HCT116 (cell line): ENCODE measurements at regions not wholly inside any gene's neighbourhood (a gene's known extent, or its start where the extent isn't known, plus 50 kb on each side); places are given as distances from the start of the nearest gene placed in this dataset.

Experiments
- ATAC-seq: fragments of 200-7000 bp; cut with Tn5 transposase; 2 replicates; pipeline ENCODE4 v1.9.1; 2020; ENCODE audit warnings: mild to moderate bottlenecking, moderate library complexity
- BruUV-seq: library from RNA; stranded (reverse); fragments of 400-500 nt; replicated peaks from 2 replicates; lab custom pipeline; 2021; lab: Mats Ljungman, UMichigan
- CTCF ChIA-PET: fragments of 300-600 bp; sonication (Branson Sonifier 250); formaldehyde crosslinking; loops from one replicate; lab custom pipeline; 2021; ENCODE audit warnings: antibody characterized with exemption; lab: Charles Lee
- POLR2A ChIA-PET: fragments of 300-600, 350-600 bp; sonication (Branson Sonifier 250); formaldehyde crosslinking; loops from one replicate; lab custom pipeline; 2021; ENCODE audit warnings: antibody characterized with exemption; lab: Charles Lee
- RAD21 ChIA-PET, 2 experiments: fragments of 300-600 bp; sonication (Branson Sonifier 250); formaldehyde crosslinking; loops; one replicate each; lab custom pipeline; 2023; ENCODE audit warnings: low total read pairs in 2 of 2; ENCODE audit not compliant: uncharacterized antibody in 2 of 2, unreplicated experiment in 2 of 2, low non-redundant PET in 1 of 2; lab: Charles Lee
- DNase-seq: peaks from one replicate; pipeline ENCODE4 v3.0.0-alpha.2; 2010; ENCODE audit warnings: low read depth, low spot score
- H2AFZ ChIP-seq: fragments of 200-600 bp; shearing (Covaris generic), sonication (generic); 2 replicates; pipeline ENCODE4 v1.6.1; 2017; ENCODE audit warnings: low read depth, mixed run types, mixed read lengths, antibody characterized with exemption, low read length; ENCODE audit not compliant: poor library complexity, severe bottlenecking
- H3K27ac ChIP-seq: 2 replicates; pipeline ENCODE4 v1.5.1; 2012; ENCODE audit warnings: low read depth, low read length
- H3K27me3 ChIP-seq: fragments of 200-600 bp; sonication (generic); 2 replicates; pipeline ENCODE4 v1.6.1; 2016; ENCODE audit warnings: mixed run types, low read length, mixed read lengths; ENCODE audit not compliant: insufficient read depth
- H3K36me3 ChIP-seq, 2 experiments: fragments of 200-500 bp in 1 of 2; fragments of 200-600 bp in 1 of 2; sonication (Bioruptor generic) in 1 of 2; sonication (generic) in 1 of 2; 2 replicates each; pipeline versions ENCODE4 v1.5.1 to v1.6.1; 2014 to 2016; ENCODE audit warnings: low read length in 2 of 2, inconsistent platforms in 1 of 2, mixed read lengths in 1 of 2, mixed run types in 1 of 2; ENCODE audit not compliant: insufficient read depth in 2 of 2, control insufficient read depth in 1 of 2
- H3K4me1 ChIP-seq, 2 experiments: fragments of 200-600 bp in 1 of 2; sonication (generic) in 1 of 2; 2 replicates each; pipeline versions ENCODE4 v1.5.1 to v1.6.1; 2012 to 2017; ENCODE audit warnings: low read length in 2 of 2, inconsistent platforms in 1 of 2, mild to moderate bottlenecking in 1 of 2, mixed read lengths in 1 of 2, mixed run types in 1 of 2, moderate library complexity in 1 of 2; ENCODE audit not compliant: insufficient read depth in 2 of 2, control insufficient read depth in 1 of 2
- H3K4me2 ChIP-seq: fragments of 200-600 bp; sonication (generic); 2 replicates; pipeline ENCODE4 v1.6.1; 2017; ENCODE audit warnings: mixed run types, low read length, mixed read lengths
- H3K4me3 ChIP-seq, 2 experiments: fragments of 200-600 bp in 1 of 2; sonication (generic) in 1 of 2; replicated peaks in 1 of 2; 2 replicates each; pipeline ENCODE4 v1.5.1; 2011 to 2016; ENCODE audit warnings: low read length in 2 of 2, control low read depth in 1 of 2, low read depth in 1 of 2, mild to moderate bottlenecking in 1 of 2, mixed read lengths in 1 of 2, mixed run types in 1 of 2
- H3K79me2 ChIP-seq: fragments of 200-600 bp; sonication (generic); 2 replicates; pipeline ENCODE4 v1.6.1; 2017; ENCODE audit warnings: mild to moderate bottlenecking, mixed run types, low read length, moderate library complexity, mixed read lengths; ENCODE audit not compliant: insufficient read depth
- H3K9ac ChIP-seq: fragments of 200-600 bp; sonication (generic); 2 replicates; pipeline ENCODE4 v1.6.1; 2016; ENCODE audit warnings: low read length, mixed read lengths
- H3K9me2 ChIP-seq: fragments of 200-600 bp; sonication (generic), shearing (Covaris generic); 2 replicates; pipeline ENCODE4 v1.6.1; 2017; ENCODE audit warnings: mixed run types, mild to moderate bottlenecking, moderate library complexity; ENCODE audit not compliant: insufficient read depth
- H3K9me3 ChIP-seq, 2 experiments: fragments of 200-500 bp in 1 of 2; fragments of 200-600 bp in 1 of 2; sonication (Bioruptor generic) in 1 of 2; sonication (generic) in 1 of 2; 2 replicates each; pipeline ENCODE4 v1.6.1; 2014 to 2017; ENCODE audit warnings: low read length in 2 of 2, mixed read lengths in 2 of 2, inconsistent platforms in 1 of 2, low read depth in 1 of 2, mild to moderate bottlenecking in 1 of 2, mixed run types in 1 of 2, moderate library complexity in 1 of 2; ENCODE audit not compliant: control insufficient read depth in 1 of 2, insufficient read depth in 1 of 2
- H4K20me1 ChIP-seq: fragments of 200-600 bp; sonication (generic), shearing (Covaris generic); 2 replicates; pipeline ENCODE4 v1.6.1; 2017; ENCODE audit warnings: mixed run types, mild to moderate bottlenecking, moderate library complexity; ENCODE audit not compliant: insufficient read depth
- CEBPB ChIP-seq: IDR thresholded peaks from 2 replicates; pipeline ENCODE4 v1.6.1; 2012; ENCODE audit warnings: low read depth
- CTCF ChIP-seq, 3 experiments: fragments of 200-600 bp in 1 of 3; sonication (generic) in 1 of 3; IDR thresholded peaks in 2 of 3; conservative IDR thresholded peaks in 1 of 3; 2 replicates each; pipeline ENCODE4 v1.5.1; 2012 to 2017; ENCODE audit warnings: low read depth in 2 of 3, low read length in 2 of 3, antibody characterized with exemption in 1 of 3, borderline replicate concordance in 1 of 3, control low read depth in 1 of 3, mild to moderate bottlenecking in 1 of 3, mixed read lengths in 1 of 3, mixed run types in 1 of 3, moderate library complexity in 1 of 3; ENCODE audit not compliant: insufficient read depth in 1 of 3
- EGR1 ChIP-seq: IDR thresholded peaks from 2 replicates; pipeline ENCODE4 v1.6.1; 2012; ENCODE audit warnings: low read depth
- EZH2phosphoT487 ChIP-seq: fragments of 200-600 bp; IDR thresholded peaks from 2 replicates; pipeline ENCODE4 v1.6.1; 2018; ENCODE audit warnings: antibody characterized with exemption, borderline replicate concordance
- FOSL1 ChIP-seq: IDR thresholded peaks from 2 replicates; pipeline ENCODE4 v1.6.1; 2012; ENCODE audit warnings: low read depth
- MAX ChIP-seq: IDR thresholded peaks from 2 replicates; pipeline ENCODE4 v1.6.1; 2012
- POLR2A ChIP-seq: IDR thresholded peaks from 2 replicates; pipeline ENCODE4 v1.7.0; 2011; ENCODE audit warnings: borderline replicate concordance; ENCODE audit not compliant: insufficient read depth, insufficient read length; ENCODE audit errors: extremely low read depth
- RAD21 ChIP-seq: IDR thresholded peaks from 2 replicates; pipeline ENCODE4 v1.6.1; 2012; ENCODE audit warnings: low read depth, mild to moderate bottlenecking
- ZFX ChIP-seq: fragments of 450-650 bp; IDR thresholded peaks from 2 replicates; pipeline ENCODE4 v1.6.1; 2017
- ZNF274 ChIP-seq: fragments of 200-500 bp; sonication (Bioruptor generic); IDR thresholded peaks from 2 replicates; pipeline ENCODE4 v1.6.1; 2014; ENCODE audit warnings: mild to moderate bottlenecking, low read depth, low read length, inconsistent platforms
- intact Hi-C: fragments of 100-400 bp; cut with micrococcal nuclease; formaldehyde crosslinking; loops from 2 replicates; pipeline ENCODE4 v1.10.0; 2022

GRCh38 chr5:148746826-148747535 is 79.4 kb upstream of the ADRB2 start:
- no peaks in the 10 kb centered on the region for H3K9me3 ChIP-seq
- no peak overlapping the region for H3K4me2 ChIP-seq
- CTCF ChIA-PET: interaction anchor here (0.8 to 2.5 kb wide), 6 partner anchors 10 to 518 kb away, joined by 3 to 5 read pairs (median 4); no protein-coding TSS in a partner anchor
- ATAC-seq (no peak), DNase-seq (no peak)
- no peak overlapping the region for H3K9ac ChIP-seq
- H4K20me1 ChIP-seq: no peaks in the 10 kb centered on the region
- no peaks in the 10 kb centered on the region for H3K4me1 ChIP-seq
- H3K4me3 ChIP-seq: no peak overlapping the region
- RAD21 ChIA-PET: interaction anchor here in 1 of 2 experiments (0.7 kb wide), 1 partner anchor 478 kb away, joined by 3 read pairs; no protein-coding TSS in a partner anchor
- BruUV-seq: no TSS peak
- no peaks in the 10 kb centered on the region for H3K79me2 ChIP-seq
- intact Hi-C loops: no loop called here
- H3K9me2 ChIP-seq: 0 out of 2 replicates have a peak, but pooled peaks cover 2% of the 10 kb centered on the region
- H3K27ac ChIP-seq: no peak overlapping the region
- H2AFZ ChIP-seq: peak overlapping the region; percentile 54
- POLR2A ChIA-PET: no interaction called here
- H3K36me3 ChIP-seq: no peaks in the 10 kb centered on the region
- no peaks in the 10 kb centered on the region for H3K27me3 ChIP-seq
- TF ChIP-seq MAX (no peak), ZFX (no peak), EZH2phosphoT487 (no peak), FOSL1 (no peak), ZNF274 (no peak), CTCF (IDR thresholded peaks at IDR 0.05 in 2 of 3, conservative IDR thresholded peaks at IDR 0.05 in 1 of 3; ENCODE audit: borderline replicate concordance in 1 of 3, insufficient read depth in 1 of 3, low read depth in 2 of 3, low read length in 2 of 3) (no peak), POLR2A (no peak), CEBPB (no peak), RAD21 (no peak), EGR1 (no peak)
